ENCODE measurements at regions not wholly inside any gene's neighbourhood (a gene's known extent, or its start where the extent isn't known, plus 50 kb on each side); places are given as distances from the start of the nearest gene placed in this dataset.

DNA sequence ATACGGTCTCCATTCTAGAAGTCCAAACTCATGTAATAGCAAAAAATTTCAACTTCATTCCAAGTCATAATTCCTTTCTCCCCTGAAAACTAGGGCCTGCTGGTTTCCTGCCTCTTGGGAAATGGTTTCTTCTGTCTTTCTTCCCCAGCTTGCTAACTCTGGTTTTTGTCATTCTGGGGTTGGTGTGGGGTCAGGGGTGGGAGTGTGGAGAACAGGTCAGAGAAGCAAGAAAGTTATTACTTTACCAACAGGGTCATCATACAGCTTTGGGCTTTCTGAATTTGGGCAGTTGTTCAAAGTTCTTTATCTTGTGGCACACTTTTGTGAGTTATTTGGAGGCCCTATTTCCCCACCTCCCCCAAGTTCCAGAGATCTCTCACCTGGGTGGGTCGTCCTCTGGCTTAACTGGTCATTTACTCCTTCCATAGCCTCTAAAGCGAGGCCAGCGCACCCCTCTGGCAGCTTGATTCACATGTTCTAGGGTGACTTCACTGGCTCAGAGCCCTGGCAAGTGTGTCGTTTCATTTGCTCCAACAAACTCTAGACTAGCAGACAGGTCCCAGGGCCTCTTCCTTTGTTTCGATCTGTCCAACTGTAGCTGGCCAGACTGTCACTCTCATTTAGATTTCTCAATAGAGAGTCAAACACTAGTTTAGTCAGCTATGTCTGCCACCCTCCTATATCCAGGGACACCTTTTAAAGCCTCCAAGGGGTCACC lies 161.2 kb downstream of the JCAD start:
- DNase-seq (ENCODE audit: low read depth, low spot score) (no peak), ATAC-seq (no peak), FAIRE-seq (no peak)
- POLR2A ChIA-PET = no interaction called here
- Histone ChIP-seq H3K4me3 (no peak overlapping the region), H3K4me2 (ENCODE audit: control insufficient read depth, insufficient read depth) (no peak overlapping the region), H4K20me1 (ENCODE audit: control insufficient read depth, insufficient read depth) (no peaks in the 10 kb centered on the region), H3K9me3 (replicated peaks; ENCODE audit: control insufficient read depth, insufficient read depth, low read length) (no peaks in the 10 kb centered on the region), H3K9ac (ENCODE audit: control insufficient read depth, insufficient read depth, low read length) (no peak overlapping the region), H3K36me3 (ENCODE audit: control insufficient read depth in 2 of 2, insufficient read depth in 2 of 2, low read length in 1 of 2) (no peaks in the 10 kb centered on the region), H2AFZ (ENCODE audit: control insufficient read depth, low read depth, low read length) (no peak overlapping the region), H3K27ac (ENCODE audit: control insufficient read depth, insufficient read depth) (no peak overlapping the region), H3K4me1 (ENCODE audit: control insufficient read depth, insufficient read depth, low read length) (no peaks in the 10 kb centered on the region), H3K27me3 (replicated peaks in 1 of 2; ENCODE audit: control insufficient read depth in 2 of 2, insufficient read depth in 2 of 2, low read length in 1 of 2) (no peaks in the 10 kb centered on the region), H3K79me2 (ENCODE audit: control insufficient read depth, insufficient read depth, low read length) (no peaks in the 10 kb centered on the region)
- 6% methylated on average over 6 of the region's 6 CpGs for WGBS (ENCODE audit: insufficient coverage, insufficient replicate concordance, low lambda C conversion rate, missing lambda C conversion rate)
- no peak for TF ChIP-seq ATF7 (IDR thresholded peaks at IDR 0.05; ENCODE audit: low read depth)
- no peak for TF ChIP-seq STAT1 (conservative IDR thresholded peaks at IDR 0.05)
- no peak for TF ChIP-seq POLR2AphosphoS5 (IDR thresholded peaks at IDR 0.05; ENCODE audit: low read length)
- TF ChIP-seq CEBPB (IDR thresholded peaks at IDR 0.05; ENCODE audit: borderline replicate concordance in 1 of 2, low read depth in 2 of 2, low read length in 2 of 2) = no peak
- SMC1A ChIA-PET (ENCODE audit: uncharacterized antibody, unreplicated experiment) = interaction anchor here (0.9 kb wide), 1 partner anchor 18 kb away, joined by 3 read pairs; no protein-coding TSS in a partner anchor
- in situ Hi-C loops (cut with MboI) (no loop called here), intact Hi-C loops (cut with micrococcal nuclease; ENCODE audit: unreplicated experiment) (no loop called here)
- CTCF ChIA-PET = no interaction called here
- no TSS peak for BruUV-seq (replicated peaks)
- RAD21 ChIA-PET (ENCODE audit: unreplicated experiment) = no interaction called here

DNA sequence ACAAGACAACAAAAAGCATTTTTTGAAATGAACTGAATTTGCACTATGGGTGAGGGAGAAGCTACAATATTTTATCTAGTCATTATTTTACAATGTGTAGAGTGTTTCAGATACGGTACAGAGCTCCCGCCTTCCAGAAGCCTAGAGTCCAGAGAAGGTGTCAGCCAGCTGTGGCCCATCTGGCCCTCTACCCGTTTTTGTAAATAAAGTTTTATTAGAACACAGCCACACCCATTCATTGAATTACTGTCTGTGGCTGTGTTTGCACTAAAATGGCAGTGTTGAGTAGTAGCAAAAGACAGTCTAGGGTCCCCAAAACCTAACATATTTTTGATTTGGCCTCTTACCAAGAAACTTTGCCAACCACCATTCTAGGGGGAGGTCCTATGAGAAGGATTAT lies 162.0 kb downstream of the JCAD start:
- ATAC-seq (no peak), FAIRE-seq (no peak), DNase-seq (ENCODE audit: low read depth, low spot score) (no peak)
- SMC1A ChIA-PET (ENCODE audit: uncharacterized antibody, unreplicated experiment) = no interaction called here
- in situ Hi-C loops (cut with MboI) = no loop called here
- Histone ChIP-seq H3K9ac (ENCODE audit: control insufficient read depth, insufficient read depth, low read length) (no peak overlapping the region), H3K27ac (ENCODE audit: control insufficient read depth, insufficient read depth) (no peak overlapping the region), H3K36me3 (ENCODE audit: control insufficient read depth in 2 of 2, insufficient read depth in 2 of 2, low read length in 1 of 2) (no peaks in the 10 kb centered on the region), H3K4me3 (no peak overlapping the region), H2AFZ (ENCODE audit: control insufficient read depth, low read depth, low read length) (no peak overlapping the region), H3K9me3 (replicated peaks; ENCODE audit: control insufficient read depth, insufficient read depth, low read length) (no peaks in the 10 kb centered on the region), H3K4me1 (ENCODE audit: control insufficient read depth, insufficient read depth, low read length) (no peaks in the 10 kb centered on the region), H4K20me1 (ENCODE audit: control insufficient read depth, insufficient read depth) (no peaks in the 10 kb centered on the region), H3K79me2 (ENCODE audit: control insufficient read depth, insufficient read depth, low read length) (no peaks in the 10 kb centered on the region), H3K27me3 (replicated peaks in 1 of 2; ENCODE audit: control insufficient read depth in 2 of 2, insufficient read depth in 2 of 2, low read length in 1 of 2) (no peaks in the 10 kb centered on the region), H3K4me2 (ENCODE audit: control insufficient read depth, insufficient read depth) (no peak overlapping the region)
- WGBS (ENCODE audit: insufficient coverage, insufficient replicate concordance, low lambda C conversion rate, missing lambda C conversion rate) = 55% methylated on average over 3 of the region's 3 CpGs
- POLR2A ChIA-PET = no interaction called here
- intact Hi-C loops (cut with micrococcal nuclease; ENCODE audit: unreplicated experiment) = no loop called here
- no TSS peak for BruUV-seq (replicated peaks)
- CTCF ChIA-PET = no interaction called here
- RAD21 ChIA-PET (ENCODE audit: unreplicated experiment) = no interaction called here
- TF ChIP-seq MTA3 (IDR thresholded peaks at IDR 0.05; ENCODE audit: borderline replicate concordance, low read length) = no peak
- TF ChIP-seq, protein P1, sequence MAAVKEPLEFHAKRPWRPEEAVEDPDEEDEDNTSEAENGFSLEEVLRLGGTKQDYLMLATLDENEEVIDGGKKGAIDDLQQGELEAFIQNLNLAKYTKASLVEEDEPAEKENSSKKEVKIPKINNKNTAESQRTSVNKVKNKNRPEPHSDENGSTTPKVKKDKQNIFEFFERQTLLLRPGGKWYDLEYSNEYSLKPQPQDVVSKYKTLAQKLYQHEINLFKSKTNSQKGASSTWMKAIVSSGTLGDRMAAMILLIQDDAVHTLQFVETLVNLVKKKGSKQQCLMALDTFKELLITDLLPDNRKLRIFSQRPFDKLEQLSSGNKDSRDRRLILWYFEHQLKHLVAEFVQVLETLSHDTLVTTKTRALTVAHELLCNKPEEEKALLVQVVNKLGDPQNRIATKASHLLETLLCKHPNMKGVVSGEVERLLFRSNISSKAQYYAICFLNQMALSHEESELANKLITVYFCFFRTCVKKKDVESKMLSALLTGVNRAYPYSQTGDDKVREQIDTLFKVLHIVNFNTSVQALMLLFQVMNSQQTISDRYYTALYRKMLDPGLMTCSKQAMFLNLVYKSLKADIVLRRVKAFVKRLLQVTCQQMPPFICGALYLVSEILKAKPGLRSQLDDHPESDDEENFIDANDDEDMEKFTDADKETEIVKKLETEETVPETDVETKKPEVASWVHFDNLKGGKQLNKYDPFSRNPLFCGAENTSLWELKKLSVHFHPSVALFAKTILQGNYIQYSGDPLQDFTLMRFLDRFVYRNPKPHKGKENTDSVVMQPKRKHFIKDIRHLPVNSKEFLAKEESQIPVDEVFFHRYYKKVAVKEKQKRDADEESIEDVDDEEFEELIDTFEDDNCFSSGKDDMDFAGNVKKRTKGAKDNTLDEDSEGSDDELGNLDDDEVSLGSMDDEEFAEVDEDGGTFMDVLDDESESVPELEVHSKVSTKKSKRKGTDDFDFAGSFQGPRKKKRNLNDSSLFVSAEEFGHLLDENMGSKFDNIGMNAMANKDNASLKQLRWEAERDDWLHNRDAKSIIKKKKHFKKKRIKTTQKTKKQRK (IDR thresholded peaks at IDR 0.05; ENCODE audit: low read depth, low read length) = no peak
- TF ChIP-seq, protein P2, sequence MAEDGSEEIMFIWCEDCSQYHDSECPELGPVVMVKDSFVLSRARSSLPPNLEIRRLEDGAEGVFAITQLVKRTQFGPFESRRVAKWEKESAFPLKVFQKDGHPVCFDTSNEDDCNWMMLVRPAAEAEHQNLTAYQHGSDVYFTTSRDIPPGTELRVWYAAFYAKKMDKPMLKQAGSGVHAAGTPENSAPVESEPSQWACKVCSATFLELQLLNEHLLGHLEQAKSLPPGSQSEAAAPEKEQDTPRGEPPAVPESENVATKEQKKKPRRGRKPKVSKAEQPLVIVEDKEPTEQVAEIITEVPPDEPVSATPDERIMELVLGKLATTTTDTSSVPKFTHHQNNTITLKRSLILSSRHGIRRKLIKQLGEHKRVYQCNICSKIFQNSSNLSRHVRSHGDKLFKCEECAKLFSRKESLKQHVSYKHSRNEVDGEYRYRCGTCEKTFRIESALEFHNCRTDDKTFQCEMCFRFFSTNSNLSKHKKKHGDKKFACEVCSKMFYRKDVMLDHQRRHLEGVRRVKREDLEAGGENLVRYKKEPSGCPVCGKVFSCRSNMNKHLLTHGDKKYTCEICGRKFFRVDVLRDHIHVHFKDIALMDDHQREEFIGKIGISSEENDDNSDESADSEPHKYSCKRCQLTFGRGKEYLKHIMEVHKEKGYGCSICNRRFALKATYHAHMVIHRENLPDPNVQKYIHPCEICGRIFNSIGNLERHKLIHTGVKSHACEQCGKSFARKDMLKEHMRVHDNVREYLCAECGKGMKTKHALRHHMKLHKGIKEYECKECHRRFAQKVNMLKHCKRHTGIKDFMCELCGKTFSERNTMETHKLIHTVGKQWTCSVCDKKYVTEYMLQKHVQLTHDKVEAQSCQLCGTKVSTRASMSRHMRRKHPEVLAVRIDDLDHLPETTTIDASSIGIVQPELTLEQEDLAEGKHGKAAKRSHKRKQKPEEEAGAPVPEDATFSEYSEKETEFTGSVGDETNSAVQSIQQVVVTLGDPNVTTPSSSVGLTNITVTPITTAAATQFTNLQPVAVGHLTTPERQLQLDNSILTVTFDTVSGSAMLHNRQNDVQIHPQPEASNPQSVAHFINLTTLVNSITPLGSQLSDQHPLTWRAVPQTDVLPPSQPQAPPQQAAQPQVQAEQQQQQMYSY (CRISPR knock-in tag; IDR thresholded peaks at IDR 0.05) = no peak
- TF ChIP-seq TCF3 (IDR thresholded peaks at IDR 0.05; ENCODE audit: borderline replicate concordance, insufficient read depth, low read depth, low read length) = no peak
- TF ChIP-seq IKZF2 (IDR thresholded peaks at IDR 0.05) = no peak
- no peak for TF ChIP-seq CHD2 (IDR thresholded peaks at IDR 0.05; ENCODE audit: borderline replicate concordance, low read depth, low read length)
- no peak for TF ChIP-seq SUPT20H (IDR thresholded peaks at IDR 0.05; ENCODE audit: borderline replicate concordance, control insufficient read depth, low read depth, low read length)
